HL-60 (cell line): ENCODE measurements at regions not wholly inside any gene's neighbourhood (a gene's known extent, or its start where the extent isn't known, plus 50 kb on each side); places are given as distances from the start of the nearest gene placed in this dataset.

ENCODE experiments used
- DNase-seq, 2 experiments: peaks; one replicate each; pipeline ENCODE4 v3.0.0-alpha.2; 2010 to 2020; ENCODE audit warnings: low read depth in 1 of 2, low spot score in 1 of 2
- H3K27ac ChIP-seq: fragments of 250-450 bp; sonication (Bioruptor Pico); replicated peaks from 2 replicates; pipeline ENCODE4 v1.5.1; 2020; ENCODE audit warnings: mild to moderate bottlenecking, moderate library complexity
- H3K27me3 ChIP-seq: fragments of 250-450 bp; sonication (Bioruptor Pico); 2 replicates; pipeline ENCODE4 v1.5.1; 2021; ENCODE audit warnings: mild to moderate bottlenecking, moderate library complexity; ENCODE audit not compliant: insufficient read depth, poor library complexity, severe bottlenecking
- H3K4me3 ChIP-seq: replicated peaks from 2 replicates; pipeline ENCODE4 v1.5.1; 2011; ENCODE audit warnings: mild to moderate bottlenecking, control low read depth, low read length; ENCODE audit not compliant: insufficient read depth
- CTCF ChIP-seq: IDR thresholded peaks from one replicate; pipeline ENCODE4 v1.5.1; 2011; ENCODE audit warnings: low read length, control low read depth, inconsistent platforms; ENCODE audit not compliant: insufficient read depth
- GABPA ChIP-seq: IDR thresholded peaks from 2 replicates; pipeline ENCODE4 v1.6.1; 2012; ENCODE audit warnings: low read depth
- POLR2AphosphoS5 ChIP-seq: IDR thresholded peaks from 2 replicates; pipeline ENCODE4 v1.6.1; 2012; ENCODE audit warnings: low read depth
- REST ChIP-seq: IDR thresholded peaks from 2 replicates; pipeline ENCODE4 v1.6.1; 2012; ENCODE audit warnings: low read depth; ENCODE audit not compliant: insufficient replicate concordance
- SPI1 ChIP-seq: IDR thresholded peaks from 2 replicates; pipeline ENCODE4 v1.6.1; 2012; ENCODE audit warnings: low read depth, mild to moderate bottlenecking, borderline replicate concordance

- TF ChIP-seq POLR2AphosphoS5 (no peak), REST (no peak), CTCF (no peak), GABPA (no peak), SPI1 (no peak)
- Histone ChIP-seq H3K4me3 (no peak overlapping the region), H3K27ac (no peak overlapping the region), H3K27me3 (no peaks in the 10 kb centered on the region)
- no peak for DNase-seq
Measured at GRCh38 chr13:38564256-38565150, 122.4 kb upstream of the FREM2 start.

GRCh38 chr13:38566023-38566422 lies 120.9 kb upstream of the FREM2 start:
- no peaks in the 10 kb centered on the region for H3K27me3 ChIP-seq
- H3K27ac ChIP-seq = no peak overlapping the region
- DNase-seq = no peak
- no peak overlapping the region for H3K4me3 ChIP-seq
- TF ChIP-seq GABPA (no peak), POLR2AphosphoS5 (no peak), SPI1 (no peak), CTCF (no peak), REST (no peak)

- no peak for DNase-seq
- TF ChIP-seq REST (no peak), GABPA (no peak), POLR2AphosphoS5 (no peak), CTCF (no peak), SPI1 (no peak)
- H3K27ac ChIP-seq = no peak overlapping the region
- H3K27me3 ChIP-seq = no peaks in the 10 kb centered on the region
- no peak overlapping the region for H3K4me3 ChIP-seq
Measured at GRCh38 chr13:38566519-38566918, 120.4 kb upstream of the FREM2 start.
